Gastroesophageal sphincter (tissue), 3 donors: ENCODE measurements at regions not wholly inside any gene's neighbourhood (a gene's known extent, or its start where the extent isn't known, plus 50 kb on each side); places are given as distances from the start of the nearest gene placed in this dataset.

Experiments
- EP300 ChIP-seq: sonication (generic); formaldehyde crosslinking; IDR thresholded peaks from one replicate; pipeline ENCODE4 v1.6.1; 2017; ENCODE audit warnings: antibody characterized with exemption, mild to moderate bottlenecking
- POLR2A ChIP-seq, 2 donors: fragments of 450-650 bp; IDR thresholded peaks; one replicate each; pipeline ENCODE4 v1.6.1; 2017; ENCODE audit warnings: antibody characterized with exemption in 2 of 2, mild to moderate bottlenecking in 2 of 2, moderate library complexity in 1 of 2
- POLR2AphosphoS5 ChIP-seq: sonication (generic); formaldehyde crosslinking; IDR thresholded peaks from one replicate; pipeline ENCODE4 v1.6.1; 2017; ENCODE audit warnings: antibody characterized with exemption
- TF ChIP-seq, protein P1 (sequence below), 4 experiments: fragments of 200-600 bp in 2 of 4; fragments of 450-650 bp in 2 of 4; sonication (generic) in 1 of 4; IDR thresholded peaks; one replicate each; pipeline ENCODE4 v1.5.1; 2017 to 2019; ENCODE audit warnings: antibody characterized with exemption in 4 of 4, mild to moderate bottlenecking in 2 of 4, moderate library complexity in 2 of 4

GRCh38 chr5:97750576-97750975, 567.5 kb upstream of the RIOK2 start:
- TF ChIP-seq POLR2A (IDR thresholded peaks at IDR 0.05) (no peak), EP300 (no peak), POLR2AphosphoS5 (no peak)
- TF ChIP-seq, protein P1, sequence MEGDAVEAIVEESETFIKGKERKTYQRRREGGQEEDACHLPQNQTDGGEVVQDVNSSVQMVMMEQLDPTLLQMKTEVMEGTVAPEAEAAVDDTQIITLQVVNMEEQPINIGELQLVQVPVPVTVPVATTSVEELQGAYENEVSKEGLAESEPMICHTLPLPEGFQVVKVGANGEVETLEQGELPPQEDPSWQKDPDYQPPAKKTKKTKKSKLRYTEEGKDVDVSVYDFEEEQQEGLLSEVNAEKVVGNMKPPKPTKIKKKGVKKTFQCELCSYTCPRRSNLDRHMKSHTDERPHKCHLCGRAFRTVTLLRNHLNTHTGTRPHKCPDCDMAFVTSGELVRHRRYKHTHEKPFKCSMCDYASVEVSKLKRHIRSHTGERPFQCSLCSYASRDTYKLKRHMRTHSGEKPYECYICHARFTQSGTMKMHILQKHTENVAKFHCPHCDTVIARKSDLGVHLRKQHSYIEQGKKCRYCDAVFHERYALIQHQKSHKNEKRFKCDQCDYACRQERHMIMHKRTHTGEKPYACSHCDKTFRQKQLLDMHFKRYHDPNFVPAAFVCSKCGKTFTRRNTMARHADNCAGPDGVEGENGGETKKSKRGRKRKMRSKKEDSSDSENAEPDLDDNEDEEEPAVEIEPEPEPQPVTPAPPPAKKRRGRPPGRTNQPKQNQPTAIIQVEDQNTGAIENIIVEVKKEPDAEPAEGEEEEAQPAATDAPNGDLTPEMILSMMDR (IDR thresholded peaks at IDR 0.05), result no peak
